HepG2 (cell line): ENCODE measurements at regions not wholly inside any gene's neighbourhood (a gene's known extent, or its start where the extent isn't known, plus 50 kb on each side); places are given as distances from the start of the nearest gene placed in this dataset.

Source experiments
- EZH2 ChIP-seq: conservative IDR thresholded peaks from 2 replicates; pipeline ENCODE4 v1.6.1; 2012; ENCODE audit warnings: mild to moderate bottlenecking, low read depth, low read length, moderate library complexity
- HDAC2 ChIP-seq: sonication (generic); formaldehyde crosslinking; IDR thresholded peaks from 2 replicates; pipeline ENCODE4 v1.4.0; 2020; ENCODE audit warnings: missing genetic modification reagents
- MED8 ChIP-seq: sonication (generic); formaldehyde crosslinking; IDR thresholded peaks from 2 replicates; pipeline ENCODE4 v1.8.1; 2023; ENCODE audit warnings: mild to moderate bottlenecking, missing genetic modification reagents; ENCODE audit not compliant: insufficient replicate concordance
- MYC ChIP-seq: sonication (generic); formaldehyde crosslinking; IDR thresholded peaks from 2 replicates; pipeline ENCODE4 v1.9.0; 2021; ENCODE audit warnings: missing genetic modification reagents, borderline replicate concordance
- RFXAP ChIP-seq: sonication (generic); formaldehyde crosslinking; IDR thresholded peaks from 2 replicates; pipeline ENCODE4 v1.4.0; 2020; ENCODE audit warnings: missing genetic modification reagents, borderline replicate concordance
- ZNF709 ChIP-seq: sonication (generic); formaldehyde crosslinking; IDR thresholded peaks from 2 replicates; pipeline ENCODE4 v1.5.0; 2020; ENCODE audit warnings: mild to moderate bottlenecking, missing genetic modification reagents
- ZNF766 ChIP-seq: sonication (generic); formaldehyde crosslinking; IDR thresholded peaks from 2 replicates; pipeline ENCODE4 v1.5.0; 2020; ENCODE audit warnings: missing genetic modification reagents, borderline replicate concordance
- ZNF891 ChIP-seq: sonication (generic); formaldehyde crosslinking; IDR thresholded peaks from 2 replicates; pipeline ENCODE4 v1.5.0; 2020; ENCODE audit warnings: mild to moderate bottlenecking, missing genetic modification reagents
- TF ChIP-seq, protein P1 (sequence below): sonication (generic); formaldehyde crosslinking; IDR thresholded peaks from 2 replicates; pipeline ENCODE4 v1.4.0; 2020; ENCODE audit warnings: missing genetic modification reagents
- TF ChIP-seq, protein P2 (sequence below): IDR thresholded peaks from 2 replicates; pipeline ENCODE4 v1.6.1; 2016
- TF ChIP-seq, protein P3 (sequence below), 2 experiments: IDR thresholded peaks; 2 replicates each; pipeline ENCODE4 v1.6.1; 2011 to 2012; ENCODE audit warnings: low read length in 2 of 2, borderline replicate concordance in 1 of 2, low read depth in 1 of 2, mild to moderate bottlenecking in 1 of 2, moderate library complexity in 1 of 2
- TF ChIP-seq, protein P4 (sequence below): sonication (generic); formaldehyde crosslinking; IDR thresholded peaks from 2 replicates; pipeline ENCODE4 v1.5.0; 2020; ENCODE audit warnings: mild to moderate bottlenecking, missing genetic modification reagents, moderate library complexity

DNA sequence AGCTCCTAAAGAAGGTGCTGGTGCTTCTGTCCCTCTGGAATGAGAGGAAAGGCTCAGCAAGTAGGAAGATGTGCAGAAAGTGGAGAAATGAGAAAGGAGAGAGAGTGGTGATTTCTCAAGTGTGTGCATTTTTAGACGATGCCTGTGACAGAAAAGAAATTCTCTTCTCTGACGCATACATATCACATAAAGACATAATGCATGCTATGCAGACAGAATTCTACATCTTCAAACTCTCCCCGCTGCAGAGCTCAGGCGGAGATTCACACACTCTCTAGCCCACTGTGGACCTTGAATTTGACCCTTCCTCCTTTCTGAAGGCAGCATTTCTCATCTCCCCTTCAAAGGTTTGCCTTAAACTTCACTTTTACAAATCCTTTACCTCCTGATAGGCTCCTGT, 52.0 kb upstream of the CAMK1G start:
- TF ChIP-seq ZNF891 (CRISPR knock-in tag) (no peak), RFXAP (no peak), MED8 (CRISPR knock-in tag) (no peak), EZH2 (no peak), ZNF766 (no peak), MYC (CRISPR knock-in tag) (no peak), ZNF709 (no peak), HDAC2 (CRISPR knock-in tag) (no peak)
- TF ChIP-seq, protein P1, sequence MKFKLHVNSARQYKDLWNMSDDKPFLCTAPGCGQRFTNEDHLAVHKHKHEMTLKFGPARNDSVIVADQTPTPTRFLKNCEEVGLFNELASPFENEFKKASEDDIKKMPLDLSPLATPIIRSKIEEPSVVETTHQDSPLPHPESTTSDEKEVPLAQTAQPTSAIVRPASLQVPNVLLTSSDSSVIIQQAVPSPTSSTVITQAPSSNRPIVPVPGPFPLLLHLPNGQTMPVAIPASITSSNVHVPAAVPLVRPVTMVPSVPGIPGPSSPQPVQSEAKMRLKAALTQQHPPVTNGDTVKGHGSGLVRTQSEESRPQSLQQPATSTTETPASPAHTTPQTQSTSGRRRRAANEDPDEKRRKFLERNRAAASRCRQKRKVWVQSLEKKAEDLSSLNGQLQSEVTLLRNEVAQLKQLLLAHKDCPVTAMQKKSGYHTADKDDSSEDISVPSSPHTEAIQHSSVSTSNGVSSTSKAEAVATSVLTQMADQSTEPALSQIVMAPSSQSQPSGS (CRISPR knock-in tag) = no peak
- TF ChIP-seq, protein P2, sequence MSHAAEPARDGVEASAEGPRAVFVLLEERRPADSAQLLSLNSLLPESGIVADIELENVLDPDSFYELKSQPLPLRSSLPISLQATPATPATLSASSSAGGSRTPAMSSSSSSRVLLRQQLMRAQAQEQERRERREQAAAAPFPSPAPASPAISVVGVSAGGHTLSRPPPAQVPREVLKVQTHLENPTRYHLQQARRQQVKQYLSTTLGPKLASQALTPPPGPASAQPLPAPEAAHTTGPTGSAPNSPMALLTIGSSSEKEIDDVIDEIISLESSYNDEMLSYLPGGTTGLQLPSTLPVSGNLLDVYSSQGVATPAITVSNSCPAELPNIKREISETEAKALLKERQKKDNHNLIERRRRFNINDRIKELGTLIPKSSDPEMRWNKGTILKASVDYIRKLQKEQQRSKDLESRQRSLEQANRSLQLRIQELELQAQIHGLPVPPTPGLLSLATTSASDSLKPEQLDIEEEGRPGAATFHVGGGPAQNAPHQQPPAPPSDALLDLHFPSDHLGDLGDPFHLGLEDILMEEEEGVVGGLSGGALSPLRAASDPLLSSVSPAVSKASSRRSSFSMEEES (CRISPR knock-in tag) = no peak
- TF ChIP-seq, protein P3, sequence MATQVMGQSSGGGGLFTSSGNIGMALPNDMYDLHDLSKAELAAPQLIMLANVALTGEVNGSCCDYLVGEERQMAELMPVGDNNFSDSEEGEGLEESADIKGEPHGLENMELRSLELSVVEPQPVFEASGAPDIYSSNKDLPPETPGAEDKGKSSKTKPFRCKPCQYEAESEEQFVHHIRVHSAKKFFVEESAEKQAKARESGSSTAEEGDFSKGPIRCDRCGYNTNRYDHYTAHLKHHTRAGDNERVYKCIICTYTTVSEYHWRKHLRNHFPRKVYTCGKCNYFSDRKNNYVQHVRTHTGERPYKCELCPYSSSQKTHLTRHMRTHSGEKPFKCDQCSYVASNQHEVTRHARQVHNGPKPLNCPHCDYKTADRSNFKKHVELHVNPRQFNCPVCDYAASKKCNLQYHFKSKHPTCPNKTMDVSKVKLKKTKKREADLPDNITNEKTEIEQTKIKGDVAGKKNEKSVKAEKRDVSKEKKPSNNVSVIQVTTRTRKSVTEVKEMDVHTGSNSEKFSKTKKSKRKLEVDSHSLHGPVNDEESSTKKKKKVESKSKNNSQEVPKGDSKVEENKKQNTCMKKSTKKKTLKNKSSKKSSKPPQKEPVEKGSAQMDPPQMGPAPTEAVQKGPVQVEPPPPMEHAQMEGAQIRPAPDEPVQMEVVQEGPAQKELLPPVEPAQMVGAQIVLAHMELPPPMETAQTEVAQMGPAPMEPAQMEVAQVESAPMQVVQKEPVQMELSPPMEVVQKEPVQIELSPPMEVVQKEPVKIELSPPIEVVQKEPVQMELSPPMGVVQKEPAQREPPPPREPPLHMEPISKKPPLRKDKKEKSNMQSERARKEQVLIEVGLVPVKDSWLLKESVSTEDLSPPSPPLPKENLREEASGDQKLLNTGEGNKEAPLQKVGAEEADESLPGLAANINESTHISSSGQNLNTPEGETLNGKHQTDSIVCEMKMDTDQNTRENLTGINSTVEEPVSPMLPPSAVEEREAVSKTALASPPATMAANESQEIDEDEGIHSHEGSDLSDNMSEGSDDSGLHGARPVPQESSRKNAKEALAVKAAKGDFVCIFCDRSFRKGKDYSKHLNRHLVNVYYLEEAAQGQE (IDR thresholded peaks at IDR 0.05; ENCODE audit: borderline replicate concordance in 1 of 2, low read depth in 1 of 2, low read length in 2 of 2) = no peak
- TF ChIP-seq, protein P4, sequence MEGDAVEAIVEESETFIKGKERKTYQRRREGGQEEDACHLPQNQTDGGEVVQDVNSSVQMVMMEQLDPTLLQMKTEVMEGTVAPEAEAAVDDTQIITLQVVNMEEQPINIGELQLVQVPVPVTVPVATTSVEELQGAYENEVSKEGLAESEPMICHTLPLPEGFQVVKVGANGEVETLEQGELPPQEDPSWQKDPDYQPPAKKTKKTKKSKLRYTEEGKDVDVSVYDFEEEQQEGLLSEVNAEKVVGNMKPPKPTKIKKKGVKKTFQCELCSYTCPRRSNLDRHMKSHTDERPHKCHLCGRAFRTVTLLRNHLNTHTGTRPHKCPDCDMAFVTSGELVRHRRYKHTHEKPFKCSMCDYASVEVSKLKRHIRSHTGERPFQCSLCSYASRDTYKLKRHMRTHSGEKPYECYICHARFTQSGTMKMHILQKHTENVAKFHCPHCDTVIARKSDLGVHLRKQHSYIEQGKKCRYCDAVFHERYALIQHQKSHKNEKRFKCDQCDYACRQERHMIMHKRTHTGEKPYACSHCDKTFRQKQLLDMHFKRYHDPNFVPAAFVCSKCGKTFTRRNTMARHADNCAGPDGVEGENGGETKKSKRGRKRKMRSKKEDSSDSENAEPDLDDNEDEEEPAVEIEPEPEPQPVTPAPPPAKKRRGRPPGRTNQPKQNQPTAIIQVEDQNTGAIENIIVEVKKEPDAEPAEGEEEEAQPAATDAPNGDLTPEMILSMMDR = no peak
